K562 (cell line): ENCODE measurements at regions not wholly inside any gene's neighbourhood (a gene's known extent, or its start where the extent isn't known, plus 50 kb on each side); places are given as distances from the start of the nearest gene placed in this dataset.

ENCODE experiments used
- ATAC-seq: fragments of 200-7000 bp; cut with Tn5 transposase; 3 replicates; pipeline ENCODE4 v1.9.1; 2020; ENCODE audit warnings: moderate library complexity
- BruUV-seq: library from RNA; stranded (reverse); fragments of 400-500 nt; replicated peaks from 2 replicates; lab custom pipeline; 2021; lab: Mats Ljungman, UMichigan
- CTCF ChIA-PET: fragments of 300-600 bp; formaldehyde crosslinking; extraction: SDS; loops from one replicate; lab custom pipeline; 2021; ENCODE audit warnings: low intra/inter-chr PET ratio; lab: Yijun Ruan, JAX
- POLR2A ChIA-PET: fragments of 300-600, 350-650 bp; sonication (Branson Sonifier 250); formaldehyde crosslinking; extraction: SDS; loops from one replicate; lab custom pipeline; 2021; ENCODE audit warnings: antibody characterized with exemption, inconsistent platforms; lab: Yijun Ruan, JAX
- DNase-seq, 4 experiments: peaks; one replicate each; pipeline versions ENCODE4 v3.0.0 to v3.0.0-alpha.2; 2011 to 2018; ENCODE audit warnings: low spot score in 3 of 4, mixed read lengths in 3 of 4; ENCODE audit errors: extremely low read depth in 1 of 4
- FAIRE-seq: peaks from 2 replicates; lab custom pipeline; 2011; peaks lifted over from hg19 to GRCh38; lab: Jason Lieb, UNC
- H2AFZ ChIP-seq: 2 replicates; pipeline ENCODE4 v1.6.0; 2011; ENCODE audit warnings: low read depth, low read length, control low read depth, inconsistent platforms
- H3K27ac ChIP-seq: fragments of 200-600 bp; 3 replicates; pipeline ENCODE4 v1.8.0; 2011; ENCODE audit warnings: low read depth, mild to moderate bottlenecking, control low read depth, inconsistent platforms, low read length, moderate library complexity, mixed read lengths; ENCODE audit errors: extremely low read depth
- H3K27me3 ChIP-seq, 2 experiments: fragments of 300-600 bp in 1 of 2; 2 replicates in 1 of 2; 3 replicates in 1 of 2; pipeline versions ENCODE4 v1.6.0 to v1.8.0; 2011; ENCODE audit warnings: inconsistent platforms in 2 of 2, low read length in 2 of 2, mild to moderate bottlenecking in 1 of 2, mixed read lengths in 1 of 2, moderate library complexity in 1 of 2; ENCODE audit not compliant: control insufficient read depth in 2 of 2, insufficient read depth in 2 of 2
- H3K36me3 ChIP-seq: fragments of 300-600 bp; 3 replicates; pipeline ENCODE4 v1.8.0; 2011; ENCODE audit warnings: mild to moderate bottlenecking, low read length, inconsistent platforms; ENCODE audit not compliant: control insufficient read depth, insufficient read depth
- H3K4me1 ChIP-seq, 2 experiments: fragments of 200-600 bp in 1 of 2; replicated peaks in 1 of 2; 2 replicates in 1 of 2; 3 replicates in 1 of 2; pipeline versions ENCODE4 v1.5.1 to v1.8.0; 2011; ENCODE audit warnings: inconsistent platforms in 2 of 2, low read length in 2 of 2, mild to moderate bottlenecking in 1 of 2, mixed read lengths in 1 of 2, moderate library complexity in 1 of 2; ENCODE audit not compliant: control insufficient read depth in 2 of 2, insufficient read depth in 2 of 2
- H3K4me2 ChIP-seq: 2 replicates; pipeline ENCODE4 v1.6.1; 2011; ENCODE audit warnings: low read length, control low read depth, inconsistent platforms, mixed read lengths; ENCODE audit not compliant: insufficient read depth
- H3K4me3 ChIP-seq: fragments of 200-600 bp; sonication (generic), shearing (Covaris generic); 2 replicates; pipeline ENCODE4 v1.5.1; 2016; ENCODE audit warnings: control low read depth, inconsistent platforms
- H3K79me2 ChIP-seq: fragments of 200-600 bp; 3 replicates; pipeline ENCODE4 v1.8.0; 2011; ENCODE audit warnings: low read length, inconsistent platforms; ENCODE audit not compliant: control insufficient read depth, insufficient read depth
- H3K9ac ChIP-seq, 2 experiments: 2 replicates each; pipeline versions ENCODE4 v1.6.0 to v1.6.1; 2011; ENCODE audit warnings: low read depth in 2 of 2, low read length in 2 of 2, control low read depth in 1 of 2, inconsistent platforms in 1 of 2, mild to moderate bottlenecking in 1 of 2, mixed read lengths in 1 of 2; ENCODE audit not compliant: insufficient read depth in 1 of 2
- H3K9me1 ChIP-seq: one replicate; pipeline ENCODE4 v1.6.0; 2011; ENCODE audit warnings: inconsistent platforms, mild to moderate bottlenecking, low read length, moderate library complexity; ENCODE audit not compliant: control insufficient read depth, insufficient read depth
- H3K9me3 ChIP-seq: replicated peaks from 2 replicates; pipeline ENCODE4 v1.5.1; 2011; ENCODE audit warnings: low read depth, low read length, inconsistent platforms; ENCODE audit not compliant: control insufficient read depth, insufficient read depth
- H4K20me1 ChIP-seq: replicated peaks from 2 replicates; pipeline ENCODE4 v1.6.1; 2011; ENCODE audit warnings: low read length, inconsistent platforms, mixed read lengths; ENCODE audit not compliant: control insufficient read depth, insufficient read depth
- CCAR2 ChIP-seq: fragments of 200-400 bp; formaldehyde crosslinking; IDR thresholded peaks from 2 replicates; pipeline ENCODE4 v1.6.1; 2017; ENCODE audit warnings: mild to moderate bottlenecking, low read depth, low read length
- DNMT1 ChIP-seq: fragments of 450-650 bp; IDR thresholded peaks from 2 replicates; pipeline ENCODE4 v1.6.1; 2016; ENCODE audit warnings: antibody characterized with exemption, mild to moderate bottlenecking
- HNRNPLL ChIP-seq: fragments of 200-400 bp; formaldehyde crosslinking; IDR thresholded peaks from 2 replicates; pipeline ENCODE4 v1.6.1; 2017; ENCODE audit warnings: low read length, low read depth, mild to moderate bottlenecking; ENCODE audit not compliant: poor library complexity, severe bottlenecking
- HOMEZ ChIP-seq: fragments of 250-450 bp; sonication (Bioruptor Pico); IDR thresholded peaks from 2 replicates; pipeline ENCODE4 v1.4.0; 2020; ENCODE audit warnings: mild to moderate bottlenecking, moderate library complexity
- MGA ChIP-seq: fragments of 450-650 bp; IDR thresholded peaks from 2 replicates; pipeline ENCODE4 v1.6.1; 2016; ENCODE audit warnings: mild to moderate bottlenecking, moderate library complexity
- NR2C2 ChIP-seq, 2 experiments: fragments of 200-800 bp in 1 of 2; sonication (Bioruptor generic) in 1 of 2; sonication (generic) in 1 of 2; formaldehyde crosslinking in 1 of 2; IDR thresholded peaks; 2 replicates each; pipeline versions ENCODE4 v1.6.1 to v1.8.0; 2016 to 2022; ENCODE audit warnings: mild to moderate bottlenecking in 1 of 2, missing compliant biosample characterization in 1 of 2, missing genetic modification characterization in 1 of 2, missing genetic modification reagents in 1 of 2
- POLR3A ChIP-seq: IDR thresholded peaks from 2 replicates; pipeline ENCODE4 v1.6.1; 2011; ENCODE audit warnings: borderline replicate concordance, mild to moderate bottlenecking, moderate library complexity; ENCODE audit not compliant: insufficient read length, insufficient read depth; ENCODE audit errors: extremely low read depth
- RBM34 ChIP-seq: fragments of 200-400 bp; formaldehyde crosslinking; IDR thresholded peaks from 2 replicates; pipeline ENCODE4 v1.6.1; 2018; ENCODE audit warnings: low read length, borderline replicate concordance; ENCODE audit not compliant: insufficient read depth
- TCF3 ChIP-seq: sonication (generic); formaldehyde crosslinking; IDR thresholded peaks from 2 replicates; pipeline ENCODE4 v1.4.0; 2020; ENCODE audit warnings: mild to moderate bottlenecking, missing genetic modification reagents
- WGBS: fragments of 100-300 bp; shearing (Covaris generic); methylation state at CpG from one replicate; pipeline ENCODE4 v1.1.6; 2016; ENCODE audit warnings: low coverage, mixed read lengths; ENCODE audit not compliant: insufficient coverage; ENCODE audit errors: missing lambda C conversion rate; 5-methylcytosine and 5-hydroxymethylcytosine counted together
- in situ Hi-C: fragments of 300-500 bp; cut with MboI; formaldehyde crosslinking; loops from 4 replicates; pipeline ENCODE4 v1.15.0; 2018; ENCODE audit warnings: inconsistent platforms, mixed read lengths
- intact Hi-C: fragments of 100-400 bp; cut with micrococcal nuclease; formaldehyde crosslinking; loops from 2 replicates; pipeline ENCODE4 v1.14.2; 2022

GRCh38 chr16:49019081-49019633 lies 262.5 kb downstream of the CBLN1 start:
- Histone ChIP-seq H3K4me3 (no peak overlapping the region), H3K9me1 (no peaks in the 10 kb centered on the region), H4K20me1 (no peaks in the 10 kb centered on the region; the same call in 1 of the 2 replicates), H3K9ac (no peak overlapping the region), H3K4me1 (no peaks in the 10 kb centered on the region), H2AFZ (no peak overlapping the region), H3K27ac (no peak overlapping the region), H3K9me3 (no peaks in the 10 kb centered on the region), H3K4me2 (no peak overlapping the region), H3K79me2 (no peaks in the 10 kb centered on the region), H3K27me3 (peaks cover 0 to 16% of the 10 kb centered on the region in 2 experiments; a peak in 1 of 5 replicates), H3K36me3 (no peaks in the 10 kb centered on the region)
- intact Hi-C loops (no loop called here), in situ Hi-C loops (no loop called here)
- ATAC-seq (no peak), DNase-seq (no peak), FAIRE-seq (no peak)
- BruUV-seq: no TSS peak
- ChIA-PET POLR2A (no interaction called here), CTCF (no interaction called here)
- WGBS: 2% methylated on average over 13 of the region's 14 CpGs
- TF ChIP-seq DNMT1 (no peak), CCAR2 (no peak), POLR3A (no peak), MGA (no peak), NR2C2 (CRISPR knock-in tag; IDR thresholded peaks at IDR 0.05) (no peak), NR2C2 (tag; IDR thresholded peaks at IDR 0.05) (no peak), HNRNPLL (no peak), HOMEZ (CRISPR knock-in tag) (no peak), TCF3 (CRISPR knock-in tag) (no peak), RBM34 (no peak)
